ENCODE measurements at regions not wholly inside any gene's neighbourhood (a gene's known extent, or its start where the extent isn't known, plus 50 kb on each side); places are given as distances from the start of the nearest gene placed in this dataset.
"Not testable (repeated sequence)": the region's sequence is repeated elsewhere in the genome, so short reads cannot be mapped to it uniquely, and the experiment has no call there.

- DNase-seq, result no peak
These were observed 312.3 kb upstream of the NMUR2 start for GRCh38 chr5:152717393-152717792.

DNA sequence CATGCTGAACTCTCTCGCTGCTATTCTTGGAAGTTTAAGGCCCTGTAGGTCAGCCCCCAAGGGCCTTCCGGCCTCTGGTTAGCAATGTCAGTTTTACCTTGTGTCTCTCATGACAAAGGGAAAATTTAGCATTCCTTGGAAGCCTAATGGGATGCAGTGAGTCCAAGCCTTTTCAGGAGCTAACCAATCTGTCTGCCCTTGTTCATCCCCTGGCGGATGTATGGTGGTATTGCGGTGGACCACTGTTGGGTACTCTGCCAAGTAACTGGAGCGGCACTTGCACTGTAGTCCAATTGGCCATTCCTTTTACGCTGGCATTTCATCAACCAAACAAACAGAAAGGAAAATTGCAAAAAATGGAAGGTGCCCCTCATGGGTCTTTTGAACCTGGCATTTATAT, 318.4 kb upstream of the NMUR2 start:
- DNase-seq, result no peak

GRCh38 chr5:152730176-152730575, 325.1 kb upstream of the NMUR2 start:
- DNase-seq, result no peak

DNA sequence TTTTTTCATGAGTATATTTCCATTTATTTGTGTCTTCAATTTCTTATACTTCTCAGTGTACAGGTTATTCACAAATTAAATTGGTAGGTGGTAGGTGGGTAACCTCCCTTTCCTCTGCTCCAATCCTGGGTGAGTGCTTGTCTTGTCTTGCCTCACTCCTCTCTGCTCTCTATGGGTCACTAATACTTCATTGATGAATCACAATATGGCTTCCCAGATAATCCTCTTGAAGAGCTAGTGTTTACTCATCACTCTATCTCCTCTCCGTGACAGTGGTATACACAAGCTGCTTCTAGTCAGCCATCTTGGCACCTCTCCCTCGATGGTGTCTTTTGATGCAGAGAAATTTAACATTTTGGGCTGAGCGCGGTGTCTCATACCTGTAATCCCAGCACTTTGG, 331.8 kb upstream of the NMUR2 start:
- no peak for DNase-seq

GRCh38 chr5:152739916-152740315, 334.8 kb upstream of the NMUR2 start:
- no peak for DNase-seq

GRCh38 chr5:152741126-152741525, 336.0 kb upstream of the NMUR2 start:
- DNase-seq, result not testable (repeated sequence)

GRCh38 chr5:152787709-152788217, 382.7 kb upstream of the NMUR2 start:
- not testable (repeated sequence) for DNase-seq

DNA sequence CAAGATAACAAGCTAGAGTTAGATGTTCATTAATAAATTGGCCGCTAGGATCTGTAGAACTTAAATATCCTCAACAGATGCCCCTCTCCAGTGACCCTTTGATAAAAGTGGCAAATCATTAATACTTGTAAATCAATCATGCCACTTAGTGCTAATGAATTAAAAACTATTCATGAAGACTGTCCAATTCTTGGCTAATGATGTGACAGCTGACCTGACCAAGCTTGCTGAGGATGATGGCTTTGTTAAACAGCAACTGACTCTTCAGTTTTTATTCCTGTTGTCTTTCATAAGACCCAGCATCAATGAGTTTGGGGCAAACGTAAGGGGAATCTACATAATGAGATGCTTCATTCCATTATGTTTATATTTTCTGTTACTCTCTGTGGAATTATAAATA, 396.8 kb upstream of the NMUR2 start:
- no peak for DNase-seq

DNA sequence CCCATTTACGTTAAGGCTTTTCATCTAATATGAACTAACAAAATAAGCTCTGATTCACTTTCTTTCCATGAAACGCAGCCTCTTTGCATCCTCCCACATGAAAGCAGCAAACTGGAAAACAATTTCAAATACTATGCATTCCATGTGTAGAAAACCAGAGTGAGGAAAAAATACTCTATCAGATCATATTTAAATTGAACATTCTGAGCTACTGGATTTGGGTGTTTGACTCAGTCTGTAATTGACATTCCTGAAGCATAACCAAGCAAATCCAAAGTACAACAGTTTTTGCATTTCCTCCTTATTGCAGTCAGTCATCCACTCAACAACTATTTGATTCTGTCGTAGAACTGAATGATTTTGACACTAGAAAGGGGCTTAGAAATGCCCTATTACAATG, 399.1 kb upstream of the NMUR2 start:
- no peak for DNase-seq

- no peak for DNase-seq
These were observed 406.9 kb upstream of the NMUR2 start for GRCh38 chr5:152811988-152812387.

- no peak for DNase-seq
These were observed 408.4 kb upstream of the NMUR2 start for GRCh38 chr5:152813526-152813925.

DNA sequence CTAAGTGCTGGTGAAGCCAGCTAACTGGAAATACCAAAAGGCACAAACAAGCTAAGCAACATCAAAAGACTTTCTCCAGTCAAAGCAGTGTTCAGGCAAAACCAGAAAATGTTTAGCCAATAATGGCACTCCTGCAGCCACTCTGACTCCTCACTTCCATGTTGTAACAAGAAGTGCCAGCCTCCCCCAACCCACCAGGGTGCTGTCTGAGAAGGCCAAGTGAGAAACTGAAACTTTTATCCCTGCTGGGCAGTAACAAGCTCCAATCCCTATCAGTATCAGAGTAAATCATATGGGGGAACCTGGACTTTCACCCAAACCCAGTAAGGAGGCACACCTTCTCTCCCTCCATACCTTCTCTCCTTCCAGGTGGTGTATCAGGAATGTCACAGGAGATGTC, 414.8 kb upstream of the NMUR2 start:
- no peak for DNase-seq

- DNase-seq, result no peak
These were observed 419.2 kb upstream of the NMUR2 start for GRCh38 chr5:152824316-152824715.

DNA sequence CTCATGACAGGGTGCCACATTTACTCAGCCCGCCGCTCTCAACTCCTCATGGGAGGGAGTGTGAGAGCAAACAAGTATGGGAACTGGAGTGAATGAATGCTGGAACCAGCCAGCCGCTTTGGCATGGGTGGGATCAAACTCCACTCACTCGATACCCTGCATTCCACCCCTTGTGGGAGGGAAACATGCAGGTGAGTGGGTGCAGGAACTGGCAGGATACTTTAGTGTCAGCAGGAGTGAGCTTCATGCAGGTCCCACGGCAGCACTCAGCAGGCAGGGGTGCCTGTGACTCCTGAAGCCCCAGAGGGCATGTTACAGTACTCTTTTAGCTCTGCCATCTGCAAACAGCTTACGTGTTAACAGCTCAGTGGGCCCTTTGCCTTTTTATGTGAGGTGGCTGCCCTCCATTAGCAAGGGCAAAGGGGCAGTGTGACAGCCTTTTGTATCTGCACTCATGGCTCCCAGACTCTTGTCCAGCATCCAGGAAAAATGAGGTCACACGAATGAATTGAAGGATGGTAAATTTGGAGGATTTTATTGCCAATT, 433.2 kb upstream of the NMUR2 start:
- no peak for DNase-seq

DNA sequence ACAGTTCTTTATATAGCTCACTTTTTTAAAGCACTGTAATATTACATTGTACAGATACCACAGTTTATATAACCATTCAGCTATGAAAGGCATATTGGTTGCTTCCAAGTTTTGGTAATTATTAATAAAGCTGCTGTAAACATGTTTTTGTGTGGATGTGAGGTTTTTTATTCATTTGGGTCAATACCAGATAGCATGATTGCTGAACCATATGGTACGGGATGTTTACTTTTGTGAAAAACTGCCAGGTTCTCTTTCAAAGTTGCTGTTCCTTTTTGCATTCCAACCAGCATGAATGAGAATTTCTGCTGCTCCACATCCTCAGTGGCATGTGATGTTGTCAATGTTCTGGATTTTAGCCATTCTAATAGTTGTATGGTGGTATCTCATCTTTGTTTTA, 439.6 kb upstream of the NMUR2 start:
- no peak for DNase-seq

GRCh38 chr5:152853361-152853760, 448.3 kb upstream of the NMUR2 start:
- DNase-seq, result no peak

DNA sequence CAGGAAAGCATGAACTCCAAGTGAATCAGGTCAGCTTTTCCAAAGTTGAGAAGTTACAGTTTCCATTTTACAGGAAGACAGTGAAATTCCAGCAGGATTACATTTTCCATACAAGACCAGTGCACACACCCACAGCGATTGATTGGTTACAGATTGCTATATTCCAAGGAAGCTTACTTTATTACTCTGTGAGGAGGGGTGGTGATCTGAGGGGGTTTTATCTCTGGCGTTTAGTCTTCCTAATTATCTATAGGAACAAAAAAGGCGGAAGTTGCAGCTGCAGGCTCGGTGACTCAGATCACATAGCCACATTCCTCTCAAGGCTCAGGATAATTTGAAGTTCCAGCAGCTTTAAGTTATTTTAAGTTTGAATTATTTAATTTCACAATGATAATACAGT, 450.4 kb upstream of the NMUR2 start:
- DNase-seq, result no peak

GRCh38 chr5:152861231-152861630, 456.2 kb upstream of the NMUR2 start:
- no peak for DNase-seq

- DNase-seq, result no peak
These were observed 459.4 kb upstream of the NMUR2 start for GRCh38 chr5:152864447-152864846.

- no peak for DNase-seq
These were observed 459.9 kb upstream of the NMUR2 start for GRCh38 chr5:152864991-152865390.

- no peak for DNase-seq
These were observed 464.9 kb upstream of the NMUR2 start for GRCh38 chr5:152869971-152870370.

DNA sequence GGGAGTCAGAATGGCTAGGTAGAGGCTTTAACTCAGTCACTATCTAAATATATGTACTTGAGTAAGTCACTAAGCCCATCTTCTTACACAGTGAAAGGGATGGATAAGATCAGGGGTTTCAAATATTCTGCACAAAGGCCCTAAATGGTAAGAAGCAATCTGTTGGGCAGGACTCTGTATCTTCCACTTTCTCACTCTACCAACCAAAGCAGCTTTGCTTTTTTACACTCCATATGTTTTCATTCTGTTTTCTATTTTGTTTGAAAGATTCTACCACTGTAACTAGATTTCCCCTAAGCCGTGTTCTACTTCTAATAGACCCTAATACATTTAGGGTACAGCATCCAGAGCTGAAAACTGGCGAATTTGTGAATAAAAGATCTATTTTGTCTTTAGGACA, 477.5 kb upstream of the NMUR2 start:
- no peak for DNase-seq

DNA sequence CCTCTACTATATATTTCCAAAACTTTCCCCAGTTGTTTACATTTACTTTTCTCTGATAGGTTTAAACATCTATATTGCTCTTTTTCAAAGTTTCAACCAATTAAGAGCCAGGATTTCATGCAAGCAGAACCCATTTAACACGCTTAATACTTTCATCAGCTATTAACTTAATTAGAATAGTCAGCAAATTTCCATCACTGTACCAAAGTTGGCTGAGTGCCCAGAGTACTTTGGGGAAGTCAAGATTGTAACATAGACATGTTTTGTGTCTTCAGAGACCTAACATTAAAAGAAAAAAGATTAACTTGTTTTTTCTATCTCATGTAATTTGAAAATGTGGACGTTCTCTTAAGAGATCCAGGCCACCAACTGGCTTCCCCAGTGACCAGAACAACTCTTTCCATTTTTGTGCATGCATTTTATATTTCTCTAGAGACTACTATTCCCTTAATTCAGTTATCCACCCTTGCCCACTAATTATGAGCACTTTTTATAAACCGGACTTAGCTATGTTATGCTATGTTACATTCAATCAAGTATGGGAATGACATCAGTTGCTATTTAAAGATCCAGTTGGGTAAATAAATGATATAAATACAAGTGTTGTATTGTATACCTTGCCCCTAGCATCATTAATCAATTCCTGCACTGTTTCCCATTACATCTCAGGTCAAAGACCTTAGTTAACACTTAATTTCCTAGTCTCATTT, 478.1 kb upstream of the NMUR2 start:
- DNase-seq, result no peak

GRCh38 chr5:152884006-152884405, 478.9 kb upstream of the NMUR2 start:
- DNase-seq, result no peak

- no peak for DNase-seq
These were observed 495.3 kb upstream of the NMUR2 start for GRCh38 chr5:152900332-152900731.
